ENCODE measurements at regions not wholly inside any gene's neighbourhood (a gene's known extent, or its start where the extent isn't known, plus 50 kb on each side); places are given as distances from the start of the nearest gene placed in this dataset.

DNA sequence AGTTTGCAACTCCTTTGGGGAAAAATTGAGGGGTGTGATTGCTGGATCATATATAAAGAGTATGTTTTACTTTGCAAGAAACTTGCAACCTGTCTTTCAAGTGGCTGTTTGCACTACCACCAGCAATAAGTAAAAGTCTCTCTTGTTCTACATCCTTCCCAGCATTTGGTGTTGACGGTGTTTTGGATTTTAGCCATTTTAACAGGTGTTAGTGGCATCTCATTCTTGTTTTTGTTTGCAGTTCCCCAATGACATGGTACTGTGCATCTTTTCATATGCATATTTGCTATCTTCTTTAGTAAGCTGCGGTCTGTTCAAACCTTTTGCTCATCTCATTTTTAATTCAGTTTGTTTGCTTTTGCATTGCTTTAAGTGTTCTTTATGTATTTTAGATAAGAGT is 535.5 kb downstream of the LRRIQ3 start:
- TF ChIP-seq, protein P1, sequence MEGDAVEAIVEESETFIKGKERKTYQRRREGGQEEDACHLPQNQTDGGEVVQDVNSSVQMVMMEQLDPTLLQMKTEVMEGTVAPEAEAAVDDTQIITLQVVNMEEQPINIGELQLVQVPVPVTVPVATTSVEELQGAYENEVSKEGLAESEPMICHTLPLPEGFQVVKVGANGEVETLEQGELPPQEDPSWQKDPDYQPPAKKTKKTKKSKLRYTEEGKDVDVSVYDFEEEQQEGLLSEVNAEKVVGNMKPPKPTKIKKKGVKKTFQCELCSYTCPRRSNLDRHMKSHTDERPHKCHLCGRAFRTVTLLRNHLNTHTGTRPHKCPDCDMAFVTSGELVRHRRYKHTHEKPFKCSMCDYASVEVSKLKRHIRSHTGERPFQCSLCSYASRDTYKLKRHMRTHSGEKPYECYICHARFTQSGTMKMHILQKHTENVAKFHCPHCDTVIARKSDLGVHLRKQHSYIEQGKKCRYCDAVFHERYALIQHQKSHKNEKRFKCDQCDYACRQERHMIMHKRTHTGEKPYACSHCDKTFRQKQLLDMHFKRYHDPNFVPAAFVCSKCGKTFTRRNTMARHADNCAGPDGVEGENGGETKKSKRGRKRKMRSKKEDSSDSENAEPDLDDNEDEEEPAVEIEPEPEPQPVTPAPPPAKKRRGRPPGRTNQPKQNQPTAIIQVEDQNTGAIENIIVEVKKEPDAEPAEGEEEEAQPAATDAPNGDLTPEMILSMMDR (IDR thresholded peaks at IDR 0.05; ENCODE audit: insufficient read depth, low read depth, low read length, missing control alignments), result no peak
- no peak overlapping the region for H3K4me3 ChIP-seq (ENCODE audit: low read depth, low read length)
- no peak for DNase-seq (ENCODE audit: low read depth)

DNA sequence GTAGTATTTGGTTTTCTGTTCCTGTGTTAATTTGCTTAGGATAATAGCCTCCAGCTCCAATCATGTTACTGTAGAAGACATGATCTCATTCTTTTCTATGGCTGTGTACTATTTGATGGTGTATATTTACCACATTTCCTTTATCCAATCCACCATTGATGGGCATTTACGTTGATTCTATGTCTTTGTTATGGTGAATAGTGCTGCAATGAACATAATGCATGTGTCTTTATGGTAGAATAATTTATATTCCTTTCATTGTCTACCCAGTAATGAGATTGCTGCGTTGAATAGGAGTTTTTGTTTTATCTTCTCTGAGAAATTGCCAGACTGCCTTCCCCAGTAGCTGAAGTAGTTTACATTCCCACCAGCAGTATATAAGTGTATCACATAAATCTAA is 538.8 kb downstream of the LRRIQ3 start:
- H3K4me3 ChIP-seq (ENCODE audit: low read depth, low read length), result no peak overlapping the region
- TF ChIP-seq, protein P1 (IDR thresholded peaks at IDR 0.05; ENCODE audit: insufficient read depth, low read depth, low read length, missing control alignments), result no peak
- DNase-seq (ENCODE audit: low read depth), result no peak

DNA sequence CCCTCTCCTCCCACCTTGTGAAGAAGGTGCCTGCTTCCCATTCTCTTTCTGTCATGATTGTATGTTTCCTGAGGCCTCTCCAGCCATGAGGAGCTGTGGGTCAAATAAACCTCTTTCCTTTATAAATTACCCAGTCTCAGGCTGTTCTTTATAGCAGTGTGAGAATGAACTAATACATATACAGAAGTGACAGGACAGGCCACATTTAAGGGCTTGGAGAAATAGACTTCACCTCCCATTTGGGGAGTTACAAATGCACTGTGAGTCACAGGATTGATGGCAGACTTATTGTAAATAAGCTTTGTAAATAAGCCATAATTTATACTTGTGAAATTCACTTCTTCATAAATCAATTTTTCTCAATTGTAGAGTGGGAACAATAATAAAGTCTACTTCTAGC is 543.3 kb downstream of the LRRIQ3 start:
- DNase-seq (ENCODE audit: low read depth), result no peak
- TF ChIP-seq, protein P1 (IDR thresholded peaks at IDR 0.05; ENCODE audit: insufficient read depth, low read depth, low read length, missing control alignments), result no peak
- H3K4me3 ChIP-seq (ENCODE audit: low read depth, low read length), result no peak overlapping the region

- TF ChIP-seq, protein P1 (IDR thresholded peaks at IDR 0.05; ENCODE audit: insufficient read depth, low read depth, low read length, missing control alignments), result no peak
- no peak overlapping the region for H3K4me3 ChIP-seq (ENCODE audit: low read depth, low read length)
- no peak for DNase-seq (ENCODE audit: low read depth)
Observed at GRCh38 chr1:73644198-73644597, 553.8 kb downstream of the LRRIQ3 start.

GRCh38 chr1:73639494-73639893 is 558.5 kb downstream of the LRRIQ3 start:
- no peak for DNase-seq (ENCODE audit: low read depth)
- H3K4me3 ChIP-seq (ENCODE audit: low read depth, low read length), result no peak overlapping the region
- TF ChIP-seq, protein P1 (IDR thresholded peaks at IDR 0.05; ENCODE audit: insufficient read depth, low read depth, low read length, missing control alignments), result no peak

DNA sequence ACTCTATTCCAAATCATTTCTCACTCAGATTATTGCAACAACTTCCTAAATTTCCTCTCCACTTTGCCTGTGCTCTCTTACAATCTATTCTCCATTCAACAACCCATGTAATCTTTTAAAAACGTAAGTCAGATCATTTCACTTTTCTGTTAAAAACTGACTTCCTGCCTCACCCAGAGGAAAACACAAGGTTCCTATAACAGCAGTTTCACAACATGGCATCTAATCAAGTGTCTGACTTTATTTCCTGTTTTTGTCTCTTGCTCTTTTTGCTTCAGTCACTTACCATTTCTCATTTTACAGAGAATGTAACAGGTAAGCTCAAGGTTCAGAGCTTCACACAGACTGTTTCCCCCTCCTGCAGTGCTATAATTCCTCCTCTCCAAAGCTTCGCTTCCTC is 560.7 kb downstream of the LRRIQ3 start:
- no peak for DNase-seq (ENCODE audit: low read depth)
- H3K4me3 ChIP-seq (ENCODE audit: low read depth, low read length), result no peak overlapping the region

DNA sequence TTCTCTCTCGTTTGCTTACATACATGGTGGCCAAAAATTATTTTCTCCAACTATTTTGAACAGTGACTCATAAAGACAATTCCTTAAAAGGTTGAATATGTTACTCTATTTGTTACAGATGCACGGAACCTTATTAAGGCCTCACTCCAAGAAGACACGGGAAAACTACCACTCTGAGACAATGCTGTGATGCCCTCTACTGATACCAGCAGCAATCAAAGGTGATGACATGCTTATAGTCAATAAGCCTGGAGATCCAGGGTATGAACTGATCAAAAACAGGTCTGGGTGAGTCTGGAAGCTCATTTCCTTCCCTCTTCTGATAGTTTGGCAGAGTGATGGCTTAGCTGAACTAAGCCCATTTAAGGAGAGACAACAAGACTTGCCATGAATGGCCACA is 563.0 kb downstream of the LRRIQ3 start:
- DNase-seq (ENCODE audit: low read depth), result no peak
- TF ChIP-seq, protein P1 (IDR thresholded peaks at IDR 0.05; ENCODE audit: insufficient read depth, low read depth, low read length, missing control alignments), result no peak
- H3K4me3 ChIP-seq (ENCODE audit: low read depth, low read length), result no peak overlapping the region

More for the DNA sequence above, 560.7 kb downstream of the LRRIQ3 start:
- TF ChIP-seq, protein P1 (IDR thresholded peaks at IDR 0.05; ENCODE audit: insufficient read depth, low read depth, low read length, missing control alignments), result no peak
